ENCODE measurements at regions not wholly inside any gene's neighbourhood (a gene's known extent, or its start where the extent isn't known, plus 50 kb on each side); places are given as distances from the start of the nearest gene placed in this dataset.

- H3K4me3 ChIP-seq (ENCODE audit: low read length), result no peak overlapping the region
- DNase-seq (ENCODE audit: low read depth), result peak; percentile 69
- peak; percentile 27 for TF ChIP-seq CTCF (IDR thresholded peaks at IDR 0.05; ENCODE audit: insufficient read depth, low read depth, low read length, missing control alignments)
Measured at GRCh38 chr2:120508567-120509041, 162.7 kb downstream of the INHBB start.

- no peak for TF ChIP-seq CTCF (IDR thresholded peaks at IDR 0.05; ENCODE audit: insufficient read depth, low read depth, low read length, missing control alignments)
- DNase-seq (ENCODE audit: low read depth), result no peak
- no peak overlapping the region for H3K4me3 ChIP-seq (ENCODE audit: low read length)
Measured at GRCh38 chr2:120509213-120509815, 163.4 kb downstream of the INHBB start.

GRCh38 chr2:120509991-120510735, 164.2 kb downstream of the INHBB start:
- DNase-seq (ENCODE audit: low read depth), result no peak
- no peak overlapping the region for H3K4me3 ChIP-seq (ENCODE audit: low read length)
- TF ChIP-seq CTCF (IDR thresholded peaks at IDR 0.05; ENCODE audit: insufficient read depth, low read depth, low read length, missing control alignments), result no peak

- no peak for DNase-seq (ENCODE audit: low read depth)
- H3K4me3 ChIP-seq (ENCODE audit: low read length), result no peak overlapping the region
- no peak for TF ChIP-seq CTCF (IDR thresholded peaks at IDR 0.05; ENCODE audit: insufficient read depth, low read depth, low read length, missing control alignments)
Measured at GRCh38 chr2:120510751-120511395, 164.9 kb downstream of the INHBB start.

- DNase-seq (ENCODE audit: low read depth), result no peak
- no peak overlapping the region for H3K4me3 ChIP-seq (ENCODE audit: low read length)
- no peak for TF ChIP-seq CTCF (IDR thresholded peaks at IDR 0.05; ENCODE audit: insufficient read depth, low read depth, low read length, missing control alignments)
Measured at GRCh38 chr2:120511536-120511935, 165.6 kb downstream of the INHBB start.

- no peak for DNase-seq (ENCODE audit: low read depth)
- no peak overlapping the region for H3K4me3 ChIP-seq (ENCODE audit: low read length)
- TF ChIP-seq CTCF (IDR thresholded peaks at IDR 0.05; ENCODE audit: insufficient read depth, low read depth, low read length, missing control alignments), result no peak
Measured at GRCh38 chr2:120511947-120512710, 166.2 kb downstream of the INHBB start.
